ENCODE measurements at regions not wholly inside any gene's neighbourhood (a gene's known extent, or its start where the extent isn't known, plus 50 kb on each side); places are given as distances from the start of the nearest gene placed in this dataset.

DNA sequence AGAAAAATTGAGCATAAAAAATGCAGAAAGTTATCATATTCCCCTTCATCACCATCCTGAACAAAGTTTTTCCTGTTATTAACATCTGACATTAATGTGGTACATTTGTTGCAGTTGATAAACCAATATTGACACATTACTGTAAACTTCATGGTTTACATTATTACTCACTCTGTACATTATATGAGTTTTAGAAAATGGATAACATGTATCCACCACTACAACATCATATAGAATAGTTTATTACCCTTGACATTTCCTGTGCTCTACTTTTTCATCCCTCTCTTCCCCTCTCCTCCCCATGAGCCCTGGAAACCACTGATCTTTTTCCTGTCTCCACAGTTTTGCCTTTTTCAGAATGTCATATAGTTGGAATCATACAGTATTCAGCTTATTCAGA, 618.6 kb upstream of the TMEFF2 start:
- no peak for DNase-seq
- Histone ChIP-seq H3K9me3 (no peaks in the 10 kb centered on the region), H3K27me3 (no peaks in the 10 kb centered on the region), H3K36me3 (no peaks in the 10 kb centered on the region), H3K4me1 (no peaks in the 10 kb centered on the region), H3K4me3 (no peak overlapping the region), H3K27ac (no peak overlapping the region)
- no peak for TF ChIP-seq EP300 (IDR thresholded peaks at IDR 0.05)
- TF ChIP-seq POLR2A (IDR thresholded peaks at IDR 0.05): no peak
- TF ChIP-seq, protein P1, sequence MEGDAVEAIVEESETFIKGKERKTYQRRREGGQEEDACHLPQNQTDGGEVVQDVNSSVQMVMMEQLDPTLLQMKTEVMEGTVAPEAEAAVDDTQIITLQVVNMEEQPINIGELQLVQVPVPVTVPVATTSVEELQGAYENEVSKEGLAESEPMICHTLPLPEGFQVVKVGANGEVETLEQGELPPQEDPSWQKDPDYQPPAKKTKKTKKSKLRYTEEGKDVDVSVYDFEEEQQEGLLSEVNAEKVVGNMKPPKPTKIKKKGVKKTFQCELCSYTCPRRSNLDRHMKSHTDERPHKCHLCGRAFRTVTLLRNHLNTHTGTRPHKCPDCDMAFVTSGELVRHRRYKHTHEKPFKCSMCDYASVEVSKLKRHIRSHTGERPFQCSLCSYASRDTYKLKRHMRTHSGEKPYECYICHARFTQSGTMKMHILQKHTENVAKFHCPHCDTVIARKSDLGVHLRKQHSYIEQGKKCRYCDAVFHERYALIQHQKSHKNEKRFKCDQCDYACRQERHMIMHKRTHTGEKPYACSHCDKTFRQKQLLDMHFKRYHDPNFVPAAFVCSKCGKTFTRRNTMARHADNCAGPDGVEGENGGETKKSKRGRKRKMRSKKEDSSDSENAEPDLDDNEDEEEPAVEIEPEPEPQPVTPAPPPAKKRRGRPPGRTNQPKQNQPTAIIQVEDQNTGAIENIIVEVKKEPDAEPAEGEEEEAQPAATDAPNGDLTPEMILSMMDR (IDR thresholded peaks at IDR 0.05): no peak
- no peak for TF ChIP-seq POLR2AphosphoS5 (IDR thresholded peaks at IDR 0.05)
- intact Hi-C loops (cut with DNase I): no loop called here

DNA sequence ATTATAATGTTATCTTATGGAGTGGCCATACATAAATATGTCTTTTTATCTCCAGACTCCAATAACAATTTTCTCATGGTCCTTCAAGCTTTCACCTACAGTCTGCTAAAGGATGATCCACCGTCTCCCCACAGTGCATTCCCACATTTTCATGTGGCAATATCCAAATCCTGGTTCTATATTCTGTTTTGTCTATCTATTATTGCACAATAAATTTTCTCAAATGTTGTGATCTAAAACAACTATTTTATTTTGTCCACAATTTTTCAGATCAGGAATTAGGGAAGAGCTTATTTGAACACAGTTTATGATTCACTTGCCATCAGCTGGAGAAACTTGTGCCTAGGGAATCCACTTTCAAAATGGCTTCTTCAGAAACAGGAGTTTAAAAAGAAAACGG, 614.4 kb upstream of the TMEFF2 start:
- H3K27ac ChIP-seq: no peak overlapping the region
- TF ChIP-seq POLR2A (IDR thresholded peaks at IDR 0.05): no peak
- TF ChIP-seq EP300 (IDR thresholded peaks at IDR 0.05): no peak
- TF ChIP-seq POLR2AphosphoS5 (IDR thresholded peaks at IDR 0.05): no peak
- TF ChIP-seq, protein P1 (IDR thresholded peaks at IDR 0.05): no peak
- H3K4me1 ChIP-seq: no peaks in the 10 kb centered on the region
- H3K36me3 ChIP-seq: no peaks in the 10 kb centered on the region
- intact Hi-C loops (cut with DNase I): no loop called here
- no peaks in the 10 kb centered on the region for H3K9me3 ChIP-seq
- H3K27me3 ChIP-seq: no peaks in the 10 kb centered on the region
- WGBS, 2 donors: 83 to 85% methylated on average over 2 of the region's 2 CpGs
- DNase-seq: no peak
- no peak overlapping the region for H3K4me3 ChIP-seq

DNA sequence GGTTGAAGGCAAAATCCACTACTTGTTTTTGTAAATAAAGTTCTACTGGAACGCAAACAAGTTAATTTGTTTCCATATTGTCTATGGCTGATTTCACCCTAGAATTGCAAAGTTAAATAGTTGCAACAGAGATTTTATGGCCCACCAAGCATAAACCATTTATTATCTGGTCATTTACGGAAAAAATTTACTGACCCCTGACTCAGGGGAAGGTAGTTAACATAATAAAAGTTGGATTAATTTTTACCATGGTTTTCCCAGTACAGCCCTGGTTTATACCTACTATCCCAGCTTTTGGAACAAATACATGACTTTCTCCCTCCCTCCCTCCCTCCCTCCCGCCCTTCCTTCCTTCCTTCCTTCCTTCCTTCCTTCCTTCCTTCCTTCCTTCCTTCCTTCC, 588.9 kb upstream of the TMEFF2 start:
- no peak for TF ChIP-seq POLR2A (IDR thresholded peaks at IDR 0.05)
- TF ChIP-seq EP300 (IDR thresholded peaks at IDR 0.05): no peak
- TF ChIP-seq, protein P1 (IDR thresholded peaks at IDR 0.05): no peak
- TF ChIP-seq POLR2AphosphoS5 (IDR thresholded peaks at IDR 0.05): no peak
- intact Hi-C loops (cut with DNase I): no loop called here

DNA sequence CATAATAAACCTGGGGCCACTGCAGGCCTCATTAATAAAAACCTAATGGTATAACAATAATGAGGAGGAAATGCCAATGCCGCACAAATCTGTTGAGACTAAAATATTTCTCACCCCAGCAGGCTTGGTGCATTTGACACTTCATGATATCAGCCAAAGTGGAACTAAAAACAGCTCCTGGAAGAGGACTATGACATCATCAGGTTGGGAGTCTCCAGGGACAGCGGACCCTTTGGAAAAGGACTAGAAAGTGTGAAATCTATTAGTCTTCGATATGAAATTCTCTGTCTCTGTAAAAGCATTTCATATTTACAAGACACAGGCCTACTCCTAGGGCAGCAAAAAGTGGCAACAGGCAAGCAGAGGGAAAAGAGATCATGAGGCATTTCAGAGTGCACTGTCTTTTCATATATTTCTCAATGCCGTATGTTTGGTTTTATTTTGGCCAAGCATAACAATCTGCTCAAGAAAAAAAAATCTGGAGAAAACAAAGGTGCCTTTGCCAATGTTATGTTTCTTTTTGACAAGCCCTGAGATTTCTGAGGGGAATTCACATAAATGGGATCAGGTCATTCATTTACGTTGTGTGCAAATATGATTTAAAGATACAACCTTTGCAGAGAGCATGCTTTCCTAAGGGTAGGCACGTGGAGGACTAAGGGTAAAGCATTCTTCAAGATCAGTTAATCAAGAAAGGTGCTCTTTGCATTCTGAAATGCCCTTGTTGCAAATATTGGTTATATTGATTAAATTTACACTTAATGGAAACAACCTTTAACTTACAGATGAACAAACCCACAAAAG, 580.9 kb upstream of the TMEFF2 start:
- no peaks in the 10 kb centered on the region for H3K9me3 ChIP-seq
- H3K27me3 ChIP-seq: no peaks in the 10 kb centered on the region
- TF ChIP-seq EP300 (IDR thresholded peaks at IDR 0.05): no peak
- no peak for TF ChIP-seq POLR2A (IDR thresholded peaks at IDR 0.05)
- TF ChIP-seq POLR2AphosphoS5 (IDR thresholded peaks at IDR 0.05): no peak
- TF ChIP-seq, protein P1 (IDR thresholded peaks at IDR 0.05): no peak
- DNase-seq: no peak
- no peak overlapping the region for H3K27ac ChIP-seq
- no peaks in the 10 kb centered on the region for H3K36me3 ChIP-seq
- 74 to 82% methylated on average over 6 of the region's 6 CpGs for WGBS, 2 donors
- intact Hi-C loops (cut with DNase I): no loop called here
- no peak overlapping the region for H3K4me3 ChIP-seq
- H3K4me1 ChIP-seq: no peaks in the 10 kb centered on the region

More for the DNA sequence above, 588.9 kb upstream of the TMEFF2 start:
- Histone ChIP-seq H3K27ac (no peak overlapping the region), H3K4me3 (no peak overlapping the region), H3K9me3 (peaks cover 0 to 3% (median 0%) of the 10 kb centered on the region in 4 donors), H3K4me1 (peaks cover 0 to 10% (median 2%) of the 10 kb centered on the region in 4 donors), H3K27me3 (no peaks in the 10 kb centered on the region), H3K36me3 (no peaks in the 10 kb centered on the region)
- no peak for DNase-seq
- 34 to 63% methylated on average over 3 of the region's 3 CpGs for WGBS, 2 donors

DNA sequence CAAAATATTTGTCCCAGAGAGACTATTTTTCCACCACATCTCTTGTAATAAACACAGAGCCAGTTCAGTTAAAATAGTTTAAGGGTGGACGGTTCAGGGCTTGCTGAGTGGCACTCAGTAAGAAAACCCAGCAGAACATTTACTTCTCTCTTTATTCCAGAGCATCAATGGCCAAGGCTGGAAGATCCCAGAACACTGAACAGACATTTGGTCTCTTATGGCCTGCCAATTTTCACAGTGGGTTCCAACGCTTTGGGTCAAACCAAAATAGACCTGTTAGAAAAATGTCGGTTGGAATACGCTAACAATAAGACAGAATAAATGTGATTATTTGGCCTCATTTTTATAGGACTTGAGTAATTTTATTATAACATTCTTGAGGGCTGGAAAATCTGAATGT, 580.3 kb upstream of the TMEFF2 start:
- 90 to 92% methylated on average over 4 of the region's 4 CpGs for WGBS, 2 donors
- H3K9me3 ChIP-seq: no peaks in the 10 kb centered on the region

More for the DNA sequence above, 580.3 kb upstream of the TMEFF2 start:
- TF ChIP-seq EP300 (IDR thresholded peaks at IDR 0.05): no peak
- TF ChIP-seq POLR2AphosphoS5 (IDR thresholded peaks at IDR 0.05): no peak
- TF ChIP-seq, protein P1 (IDR thresholded peaks at IDR 0.05): no peak
- no peak for TF ChIP-seq POLR2A (IDR thresholded peaks at IDR 0.05)
- Histone ChIP-seq H3K27me3 (no peaks in the 10 kb centered on the region), H3K4me1 (no peaks in the 10 kb centered on the region), H3K4me3 (no peak overlapping the region), H3K36me3 (no peaks in the 10 kb centered on the region), H3K27ac (no peak overlapping the region)
- DNase-seq: no peak
- intact Hi-C loops (cut with DNase I): no loop called here

All from sigmoid colon (tissue), 6 donors.